Adrenal gland (tissue), 5 donors: ENCODE measurements at regions not wholly inside any gene's neighbourhood (a gene's known extent, or its start where the extent isn't known, plus 50 kb on each side); places are given as distances from the start of the nearest gene placed in this dataset.
"Not testable (repeated sequence)": the region's sequence is repeated elsewhere in the genome, so short reads cannot be mapped to it uniquely, and the experiment has no call there.

Experiments
- POLR2A ChIP-seq, 2 donors: fragments of 450-650 bp; IDR thresholded peaks; one replicate each; pipeline ENCODE4 v1.6.1; 2017; ENCODE audit warnings: antibody characterized with exemption in 2 of 2, mild to moderate bottlenecking in 2 of 2, moderate library complexity in 1 of 2
- TF ChIP-seq, protein P1 (sequence below), 6 experiments: fragments of 450-650 bp in 4 of 6; fragments of 200-600 bp in 2 of 6; sonication (generic) in 1 of 6; IDR thresholded peaks; 1 replicate in 5 of 6; 2 replicates in 1 of 6; pipeline versions ENCODE4 v1.5.1 to v1.8.0; 2016 to 2021; ENCODE audit warnings: antibody characterized with exemption in 6 of 6, mild to moderate bottlenecking in 2 of 6, moderate library complexity in 1 of 6
- donor health status: DM: no; HTN: no; CAD: no.

DNA sequence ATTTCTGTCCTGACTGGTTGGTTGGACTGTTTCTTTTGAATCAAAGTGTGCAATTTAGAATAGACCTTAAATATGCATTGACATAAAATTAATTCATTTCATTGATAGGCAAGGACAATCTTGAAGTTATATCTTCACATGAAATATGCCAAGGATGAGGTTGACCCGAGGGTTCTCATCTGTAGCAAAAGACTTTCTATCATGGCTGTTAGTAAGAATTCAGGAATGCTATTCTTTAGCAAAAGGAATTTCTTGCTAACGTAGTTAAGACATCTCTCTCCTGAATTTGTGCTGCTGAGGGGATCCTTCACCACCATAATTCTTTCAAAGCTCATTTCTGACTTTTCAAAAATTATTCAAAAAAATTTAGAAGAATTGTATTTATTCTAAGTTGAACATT is 112.6 kb downstream of the OR4F15 start:
- TF ChIP-seq, protein P1, sequence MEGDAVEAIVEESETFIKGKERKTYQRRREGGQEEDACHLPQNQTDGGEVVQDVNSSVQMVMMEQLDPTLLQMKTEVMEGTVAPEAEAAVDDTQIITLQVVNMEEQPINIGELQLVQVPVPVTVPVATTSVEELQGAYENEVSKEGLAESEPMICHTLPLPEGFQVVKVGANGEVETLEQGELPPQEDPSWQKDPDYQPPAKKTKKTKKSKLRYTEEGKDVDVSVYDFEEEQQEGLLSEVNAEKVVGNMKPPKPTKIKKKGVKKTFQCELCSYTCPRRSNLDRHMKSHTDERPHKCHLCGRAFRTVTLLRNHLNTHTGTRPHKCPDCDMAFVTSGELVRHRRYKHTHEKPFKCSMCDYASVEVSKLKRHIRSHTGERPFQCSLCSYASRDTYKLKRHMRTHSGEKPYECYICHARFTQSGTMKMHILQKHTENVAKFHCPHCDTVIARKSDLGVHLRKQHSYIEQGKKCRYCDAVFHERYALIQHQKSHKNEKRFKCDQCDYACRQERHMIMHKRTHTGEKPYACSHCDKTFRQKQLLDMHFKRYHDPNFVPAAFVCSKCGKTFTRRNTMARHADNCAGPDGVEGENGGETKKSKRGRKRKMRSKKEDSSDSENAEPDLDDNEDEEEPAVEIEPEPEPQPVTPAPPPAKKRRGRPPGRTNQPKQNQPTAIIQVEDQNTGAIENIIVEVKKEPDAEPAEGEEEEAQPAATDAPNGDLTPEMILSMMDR (IDR thresholded peaks at IDR 0.05): not testable (repeated sequence)
- not testable (repeated sequence) for TF ChIP-seq POLR2A (IDR thresholded peaks at IDR 0.05)
